Vagina (tissue), 2 donors: ENCODE measurements at regions not wholly inside any gene's neighbourhood (a gene's known extent, or its start where the extent isn't known, plus 50 kb on each side); places are given as distances from the start of the nearest gene placed in this dataset.

Source experiments
- POLR2A ChIP-seq, 2 donors: fragments of 450-650 bp; IDR thresholded peaks; one replicate each; pipeline ENCODE4 v1.6.1; 2017; ENCODE audit warnings: antibody characterized with exemption in 2 of 2, mild to moderate bottlenecking in 2 of 2, moderate library complexity in 2 of 2
- TF ChIP-seq, protein P1 (sequence below), 3 experiments: fragments of 450-650 bp in 2 of 3; fragments of 200-600 bp in 1 of 3; sonication (generic) in 1 of 3; IDR thresholded peaks; one replicate each; pipeline ENCODE4 v1.5.1; 2017 to 2019; ENCODE audit warnings: antibody characterized with exemption in 3 of 3, mild to moderate bottlenecking in 2 of 3, moderate library complexity in 2 of 3

DNA sequence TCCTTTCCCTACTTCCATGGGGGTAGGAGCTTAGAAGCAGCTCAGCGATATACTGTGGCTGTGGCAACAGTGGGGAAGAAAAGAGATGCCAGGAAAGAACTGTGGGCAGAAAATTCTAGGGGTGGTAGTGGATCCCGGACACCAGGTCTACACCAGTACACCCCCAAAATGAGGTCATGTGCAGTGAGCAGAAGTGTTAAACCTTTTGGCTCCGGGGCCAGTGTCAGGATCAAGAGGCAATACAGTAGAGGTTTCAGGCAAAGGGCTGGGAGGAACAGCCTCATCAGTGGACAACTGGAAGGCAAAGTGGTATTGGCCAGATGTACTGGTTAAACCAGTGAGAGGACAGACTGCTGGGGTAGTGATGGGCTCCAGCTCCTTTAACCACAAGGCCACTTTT is 163.1 kb upstream of the CCL2 start:
- TF ChIP-seq, protein P1, sequence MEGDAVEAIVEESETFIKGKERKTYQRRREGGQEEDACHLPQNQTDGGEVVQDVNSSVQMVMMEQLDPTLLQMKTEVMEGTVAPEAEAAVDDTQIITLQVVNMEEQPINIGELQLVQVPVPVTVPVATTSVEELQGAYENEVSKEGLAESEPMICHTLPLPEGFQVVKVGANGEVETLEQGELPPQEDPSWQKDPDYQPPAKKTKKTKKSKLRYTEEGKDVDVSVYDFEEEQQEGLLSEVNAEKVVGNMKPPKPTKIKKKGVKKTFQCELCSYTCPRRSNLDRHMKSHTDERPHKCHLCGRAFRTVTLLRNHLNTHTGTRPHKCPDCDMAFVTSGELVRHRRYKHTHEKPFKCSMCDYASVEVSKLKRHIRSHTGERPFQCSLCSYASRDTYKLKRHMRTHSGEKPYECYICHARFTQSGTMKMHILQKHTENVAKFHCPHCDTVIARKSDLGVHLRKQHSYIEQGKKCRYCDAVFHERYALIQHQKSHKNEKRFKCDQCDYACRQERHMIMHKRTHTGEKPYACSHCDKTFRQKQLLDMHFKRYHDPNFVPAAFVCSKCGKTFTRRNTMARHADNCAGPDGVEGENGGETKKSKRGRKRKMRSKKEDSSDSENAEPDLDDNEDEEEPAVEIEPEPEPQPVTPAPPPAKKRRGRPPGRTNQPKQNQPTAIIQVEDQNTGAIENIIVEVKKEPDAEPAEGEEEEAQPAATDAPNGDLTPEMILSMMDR (IDR thresholded peaks at IDR 0.05) = no peak
- no peak for TF ChIP-seq POLR2A (IDR thresholded peaks at IDR 0.05)
